WTC11 (cell line): ENCODE measurements at regions not wholly inside any gene's neighbourhood (a gene's known extent, or its start where the extent isn't known, plus 50 kb on each side); places are given as distances from the start of the nearest gene placed in this dataset.

ENCODE experiments used
- ATAC-seq: fragments of 200-7000 bp; cut with Tn5 transposase; 2 replicates; pipeline ENCODE4 v1.10.0; 2021; ENCODE audit warnings: mild to moderate bottlenecking, moderate library complexity
- CTCF ChIA-PET: fragments of 300-600 bp; sonication (Branson Sonifier 250); formaldehyde crosslinking; loops from one replicate; lab custom pipeline; 2021; ENCODE audit warnings: antibody characterized with exemption; lab: Charles Lee
- POLR2A ChIA-PET: fragments of 350-600 bp; sonication (Branson Sonifier 250); formaldehyde crosslinking; loops from one replicate; lab custom pipeline; 2021; ENCODE audit warnings: antibody characterized with exemption; lab: Charles Lee
- DNase-seq: peaks from one replicate; pipeline ENCODE4 v3.0.0; 2021; ENCODE audit warnings: low spot score
- H3K27ac Mint-ChIP-seq: 2 replicates; pipeline ENCODE4 v1.8.0; 2021; ENCODE audit warnings: mixed read lengths
- H3K27me3 Mint-ChIP-seq: 2 replicates; pipeline ENCODE4 v1.8.0; 2021; ENCODE audit warnings: low read depth, mild to moderate bottlenecking, moderate library complexity, mixed read lengths
- H3K36me3 Mint-ChIP-seq: 2 replicates; pipeline ENCODE4 v1.8.0; 2021; ENCODE audit warnings: mixed read lengths
- H3K4me1 Mint-ChIP-seq: 2 replicates; pipeline ENCODE4 v1.8.0; 2022; ENCODE audit warnings: mixed read lengths
- H3K4me3 Mint-ChIP-seq: 2 replicates; pipeline ENCODE4 v1.8.0; 2021; ENCODE audit warnings: mild to moderate bottlenecking, moderate library complexity, mixed read lengths
- H3K9me3 Mint-ChIP-seq: 2 replicates; pipeline ENCODE4 v1.8.0; 2021; ENCODE audit warnings: mixed read lengths
- CBFB ChIP-seq: sonication (generic); formaldehyde crosslinking; IDR thresholded peaks from 2 replicates; pipeline ENCODE4 v1.8.1; 2022; ENCODE audit warnings: mild to moderate bottlenecking, low read depth, missing genetic modification reagents
- CREB1 ChIP-seq: sonication (generic); formaldehyde crosslinking; IDR thresholded peaks from 2 replicates; pipeline ENCODE4 v1.8.0; 2023; ENCODE audit warnings: mild to moderate bottlenecking, missing genetic modification reagents
- CREM ChIP-seq: sonication (generic); formaldehyde crosslinking; IDR thresholded peaks from 2 replicates; pipeline ENCODE4 v1.8.1; 2022; ENCODE audit warnings: mild to moderate bottlenecking, missing genetic modification reagents, moderate library complexity
- ELF4 ChIP-seq: sonication (generic); formaldehyde crosslinking; IDR thresholded peaks from 2 replicates; pipeline ENCODE4 v1.8.1; 2022; ENCODE audit warnings: low read depth, mild to moderate bottlenecking, moderate library complexity, missing genetic modification reagents
- EMX1 ChIP-seq: fragments of 250-450 bp; sonication (Bioruptor Pico); IDR thresholded peaks from 2 replicates; pipeline ENCODE4 v1.8.0; 2021; ENCODE audit warnings: mild to moderate bottlenecking
- ERG ChIP-seq: fragments of 250-450 bp; sonication (Bioruptor Pico); IDR thresholded peaks from 2 replicates; pipeline ENCODE4 v1.8.0; 2021; ENCODE audit warnings: mild to moderate bottlenecking
- ESRRA ChIP-seq: sonication (generic); formaldehyde crosslinking; IDR thresholded peaks from 2 replicates; pipeline ENCODE4 v1.8.1; 2022; ENCODE audit warnings: mild to moderate bottlenecking, missing genetic modification reagents, borderline replicate concordance
- ETV6 ChIP-seq: sonication (generic); formaldehyde crosslinking; IDR thresholded peaks from 2 replicates; pipeline ENCODE4 v1.8.1; 2022; ENCODE audit warnings: mild to moderate bottlenecking, missing genetic modification reagents
- GRHL2 ChIP-seq: fragments of 250-450 bp; sonication (Bioruptor Pico); IDR thresholded peaks from 2 replicates; pipeline ENCODE4 v1.8.0; 2022; ENCODE audit warnings: mild to moderate bottlenecking, moderate library complexity; ENCODE audit not compliant: insufficient replicate concordance, severe bottlenecking
- GTF2I ChIP-seq: fragments of 250-450 bp; sonication (Bioruptor Pico); conservative IDR thresholded peaks from 2 replicates; pipeline ENCODE4 v1.4.0; 2021; ENCODE audit warnings: mild to moderate bottlenecking
- JAZF1 ChIP-seq: fragments of 250-450 bp; sonication (Bioruptor Pico); IDR thresholded peaks from 2 replicates; pipeline ENCODE4 v1.9.0; 2021; ENCODE audit warnings: moderate library complexity, mild to moderate bottlenecking, inconsistent platforms
- NFE2L1 ChIP-seq: sonication (generic); formaldehyde crosslinking; IDR thresholded peaks from 2 replicates; pipeline ENCODE4 v1.8.1; 2023; ENCODE audit warnings: missing genetic modification reagents
- NR1H2 ChIP-seq: sonication (generic); formaldehyde crosslinking; IDR thresholded peaks from 2 replicates; pipeline ENCODE4 v1.9.0; 2021; ENCODE audit warnings: mild to moderate bottlenecking, moderate library complexity, missing genetic modification reagents
- PRRX2 ChIP-seq: fragments of 250-450 bp; sonication (Bioruptor Pico); IDR thresholded peaks from 2 replicates; pipeline ENCODE4 v1.8.0; 2021; ENCODE audit warnings: mild to moderate bottlenecking
- RORB ChIP-seq: fragments of 250-450 bp; sonication (Bioruptor Pico); IDR thresholded peaks from 2 replicates; pipeline ENCODE4 v1.9.0; 2021; ENCODE audit warnings: mild to moderate bottlenecking
- TEAD4 ChIP-seq: sonication (generic); formaldehyde crosslinking; IDR thresholded peaks from 2 replicates; pipeline ENCODE4 v1.8.0; 2022; ENCODE audit warnings: mild to moderate bottlenecking, missing genetic modification reagents
- ZMAT4 ChIP-seq: fragments of 250-450 bp; sonication (Bioruptor Pico); IDR thresholded peaks from 2 replicates; pipeline ENCODE4 v1.9.0; 2021; ENCODE audit warnings: mild to moderate bottlenecking
- ZNF138 ChIP-seq: sonication (generic); formaldehyde crosslinking; conservative IDR thresholded peaks from 2 replicates; pipeline ENCODE4 v1.8.1; 2022; ENCODE audit warnings: mild to moderate bottlenecking, moderate library complexity, missing genetic modification reagents
- ZNF232 ChIP-seq: sonication (generic); formaldehyde crosslinking; IDR thresholded peaks from 2 replicates; pipeline ENCODE4 v1.8.0; 2022; ENCODE audit warnings: mild to moderate bottlenecking, missing genetic modification reagents
- ZNF263 ChIP-seq: sonication (generic); formaldehyde crosslinking; IDR thresholded peaks from 2 replicates; pipeline ENCODE4 v1.8.1; 2022; ENCODE audit warnings: low read depth, mild to moderate bottlenecking, moderate library complexity, missing genetic modification reagents
- ZNF425 ChIP-seq: fragments of 250-450 bp; sonication (Bioruptor Pico); conservative IDR thresholded peaks from 2 replicates; pipeline ENCODE4 v1.9.0; 2021; ENCODE audit warnings: mild to moderate bottlenecking
- TF ChIP-seq, protein P1 (sequence below): sonication (generic); formaldehyde crosslinking; conservative IDR thresholded peaks from 2 replicates; pipeline ENCODE4 v1.8.1; 2023; ENCODE audit warnings: mild to moderate bottlenecking, low read depth, missing genetic modification reagents, moderate library complexity
- TF ChIP-seq, protein P2 (sequence below): sonication (generic); formaldehyde crosslinking; IDR thresholded peaks from 2 replicates; pipeline ENCODE4 v1.8.1; 2022; ENCODE audit warnings: mild to moderate bottlenecking, moderate library complexity, missing genetic modification reagents
- TF ChIP-seq, protein P3 (sequence below): sonication (generic); formaldehyde crosslinking; IDR thresholded peaks from 2 replicates; pipeline ENCODE4 v1.8.1; 2023; ENCODE audit warnings: mild to moderate bottlenecking, missing genetic modification reagents, moderate library complexity
- TF ChIP-seq, protein P4 (sequence below): sonication (generic); formaldehyde crosslinking; IDR thresholded peaks from 2 replicates; pipeline ENCODE4 v1.8.1; 2022; ENCODE audit warnings: low read depth, mild to moderate bottlenecking, moderate library complexity, missing genetic modification reagents, borderline replicate concordance

- TF ChIP-seq ETV6 (CRISPR knock-in tag) (no peak), NR1H2 (CRISPR knock-in tag) (no peak), CREB1 (CRISPR knock-in tag) (no peak), ZNF263 (CRISPR knock-in tag) (no peak), TEAD4 (CRISPR knock-in tag) (no peak), ZMAT4 (CRISPR knock-in tag) (peak; percentile 62)
- TF ChIP-seq, protein P1, sequence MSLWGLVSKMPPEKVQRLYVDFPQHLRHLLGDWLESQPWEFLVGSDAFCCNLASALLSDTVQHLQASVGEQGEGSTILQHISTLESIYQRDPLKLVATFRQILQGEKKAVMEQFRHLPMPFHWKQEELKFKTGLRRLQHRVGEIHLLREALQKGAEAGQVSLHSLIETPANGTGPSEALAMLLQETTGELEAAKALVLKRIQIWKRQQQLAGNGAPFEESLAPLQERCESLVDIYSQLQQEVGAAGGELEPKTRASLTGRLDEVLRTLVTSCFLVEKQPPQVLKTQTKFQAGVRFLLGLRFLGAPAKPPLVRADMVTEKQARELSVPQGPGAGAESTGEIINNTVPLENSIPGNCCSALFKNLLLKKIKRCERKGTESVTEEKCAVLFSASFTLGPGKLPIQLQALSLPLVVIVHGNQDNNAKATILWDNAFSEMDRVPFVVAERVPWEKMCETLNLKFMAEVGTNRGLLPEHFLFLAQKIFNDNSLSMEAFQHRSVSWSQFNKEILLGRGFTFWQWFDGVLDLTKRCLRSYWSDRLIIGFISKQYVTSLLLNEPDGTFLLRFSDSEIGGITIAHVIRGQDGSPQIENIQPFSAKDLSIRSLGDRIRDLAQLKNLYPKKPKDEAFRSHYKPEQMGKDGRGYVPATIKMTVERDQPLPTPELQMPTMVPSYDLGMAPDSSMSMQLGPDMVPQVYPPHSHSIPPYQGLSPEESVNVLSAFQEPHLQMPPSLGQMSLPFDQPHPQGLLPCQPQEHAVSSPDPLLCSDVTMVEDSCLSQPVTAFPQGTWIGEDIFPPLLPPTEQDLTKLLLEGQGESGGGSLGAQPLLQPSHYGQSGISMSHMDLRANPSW (CRISPR knock-in tag) = no peak
- TF ChIP-seq, protein P2, sequence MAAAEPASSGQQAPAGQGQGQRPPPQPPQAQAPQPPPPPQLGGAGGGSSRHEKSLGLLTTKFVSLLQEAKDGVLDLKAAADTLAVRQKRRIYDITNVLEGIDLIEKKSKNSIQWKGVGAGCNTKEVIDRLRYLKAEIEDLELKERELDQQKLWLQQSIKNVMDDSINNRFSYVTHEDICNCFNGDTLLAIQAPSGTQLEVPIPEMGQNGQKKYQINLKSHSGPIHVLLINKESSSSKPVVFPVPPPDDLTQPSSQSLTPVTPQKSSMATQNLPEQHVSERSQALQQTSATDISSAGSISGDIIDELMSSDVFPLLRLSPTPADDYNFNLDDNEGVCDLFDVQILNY = no peak
- TF ChIP-seq, all 79 proteins: peak for 1
- DNase-seq = no peak
- POLR2A ChIA-PET = no interaction called here
- Mint-ChIP-seq H3K9me3 (peaks cover 12% of the 10 kb centered on the region), H3K36me3 (peaks cover 6% of the 10 kb centered on the region), H3K27me3 (no peaks in the 10 kb centered on the region; the same call in 1 of the 2 replicates), H3K27ac (no peak overlapping the region), H3K4me3 (no peak overlapping the region), H3K4me1 (no peaks in the 10 kb centered on the region)
- CTCF ChIA-PET = interaction anchor here (0.7 kb wide), 1 partner anchor 178 kb away, joined by 4 read pairs; no protein-coding TSS in a partner anchor
- ATAC-seq = no peak
These were observed 452.7 kb upstream of the CDH9 start for GRCh38 chr5:27491047-27491446.

DNA sequence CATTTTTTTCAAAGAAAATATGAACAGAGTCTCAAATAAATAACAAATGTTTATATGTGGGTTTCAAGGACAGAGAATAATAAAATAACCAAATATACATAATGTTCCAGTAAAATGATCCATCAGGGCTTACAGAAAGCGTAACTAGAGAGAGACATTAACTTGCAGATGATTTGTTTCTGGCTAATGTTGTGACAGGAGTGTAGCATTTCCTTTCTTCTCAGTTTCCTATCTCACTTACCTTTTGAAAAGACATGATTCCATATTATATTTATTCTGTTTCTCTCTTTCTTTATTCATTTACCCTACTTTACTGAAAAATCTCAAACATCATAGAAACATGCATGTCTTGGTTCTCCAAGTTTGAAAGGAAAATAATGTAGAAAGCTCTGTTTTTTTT, 451.3 kb upstream of the CDH9 start:
- no peaks in the 10 kb centered on the region for H3K4me1 Mint-ChIP-seq
- POLR2A ChIA-PET = no interaction called here
- no peaks in the 10 kb centered on the region; the same call in 1 of the 2 replicates for H3K27me3 Mint-ChIP-seq
- no peak overlapping the region for H3K4me3 Mint-ChIP-seq
- H3K27ac Mint-ChIP-seq = no peak overlapping the region
- CTCF ChIA-PET = no interaction called here
- ATAC-seq (no peak), DNase-seq (no peak)
- H3K9me3 Mint-ChIP-seq = peaks cover 12% of the 10 kb centered on the region
- no peak for TF ChIP-seq ZNF232 (CRISPR knock-in tag)
- TF ChIP-seq GTF2I (CRISPR knock-in tag) = no peak
- TF ChIP-seq GRHL2 = no peak
- TF ChIP-seq, protein P3, sequence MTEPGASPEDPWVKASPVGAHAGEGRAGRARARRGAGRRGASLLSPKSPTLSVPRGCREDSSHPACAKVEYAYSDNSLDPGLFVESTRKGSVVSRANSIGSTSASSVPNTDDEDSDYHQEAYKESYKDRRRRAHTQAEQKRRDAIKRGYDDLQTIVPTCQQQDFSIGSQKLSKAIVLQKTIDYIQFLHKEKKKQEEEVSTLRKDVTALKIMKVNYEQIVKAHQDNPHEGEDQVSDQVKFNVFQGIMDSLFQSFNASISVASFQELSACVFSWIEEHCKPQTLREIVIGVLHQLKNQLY (CRISPR knock-in tag) = no peak
- TF ChIP-seq, all 79 proteins: peak for 0
- H3K36me3 Mint-ChIP-seq = peaks cover 6% of the 10 kb centered on the region

GRCh38 chr5:27482663-27483062, 444.3 kb upstream of the CDH9 start:
- DNase-seq = no peak
- ChIA-PET CTCF (no interaction called here), POLR2A (no interaction called here)
- no peak for ATAC-seq
- no peak overlapping the region for H3K4me3 Mint-ChIP-seq
- H3K36me3 Mint-ChIP-seq = peaks cover 26% of the 10 kb centered on the region
- H3K27me3 Mint-ChIP-seq = no peaks in the 10 kb centered on the region
- H3K9me3 Mint-ChIP-seq = peaks cover 7% of the 10 kb centered on the region
- H3K27ac Mint-ChIP-seq = no peak overlapping the region
- no peaks in the 10 kb centered on the region; the same call in 1 of the 2 replicates for H3K4me1 Mint-ChIP-seq
- TF ChIP-seq CREM (CRISPR knock-in tag) (no peak), ETV6 (CRISPR knock-in tag) (no peak), PRRX2 (CRISPR knock-in tag) (no peak), NFE2L1 (CRISPR knock-in tag) (no peak), RORB (no peak), EMX1 (no peak), CBFB (no peak), ESRRA (CRISPR knock-in tag) (no peak), ELF4 (no peak), ZNF425 (CRISPR knock-in tag) (no peak), ERG (no peak), ZNF138 (CRISPR knock-in tag) (no peak), JAZF1 (no peak)
- TF ChIP-seq, protein P4, sequence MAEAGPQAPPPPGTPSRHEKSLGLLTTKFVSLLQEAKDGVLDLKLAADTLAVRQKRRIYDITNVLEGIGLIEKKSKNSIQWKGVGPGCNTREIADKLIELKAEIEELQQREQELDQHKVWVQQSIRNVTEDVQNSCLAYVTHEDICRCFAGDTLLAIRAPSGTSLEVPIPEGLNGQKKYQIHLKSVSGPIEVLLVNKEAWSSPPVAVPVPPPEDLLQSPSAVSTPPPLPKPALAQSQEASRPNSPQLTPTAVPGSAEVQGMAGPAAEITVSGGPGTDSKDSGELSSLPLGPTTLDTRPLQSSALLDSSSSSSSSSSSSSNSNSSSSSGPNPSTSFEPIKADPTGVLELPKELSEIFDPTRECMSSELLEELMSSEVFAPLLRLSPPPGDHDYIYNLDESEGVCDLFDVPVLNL (CRISPR knock-in tag) = no peak
